HG03066 (cell line): ENCODE measurements at regions not wholly inside any gene's neighbourhood (a gene's known extent, or its start where the extent isn't known, plus 50 kb on each side); places are given as distances from the start of the nearest gene placed in this dataset.
"Not testable (repeated sequence)": the region's sequence is repeated elsewhere in the genome, so short reads cannot be mapped to it uniquely, and the experiment has no call there.

Source experiments
- ATAC-seq: cut with Tn5 transposase; IDR thresholded peaks from one replicate; pipeline ENCODE4 v1.9.1; 2021; ENCODE audit warnings: low read depth; ENCODE audit not compliant: unreplicated experiment

GRCh38 chr9:3662671-3663070, 136.9 kb upstream of the RFX3 start:
- no peak for ATAC-seq

- ATAC-seq, result no peak
Observed at GRCh38 chr9:3660936-3661335, 135.1 kb upstream of the RFX3 start.

GRCh38 chr9:3659647-3660046, 133.8 kb upstream of the RFX3 start:
- ATAC-seq, result no peak

- ATAC-seq, result no peak
Observed at GRCh38 chr9:3658964-3659363, 133.2 kb upstream of the RFX3 start.

GRCh38 chr9:3656224-3656623, 130.4 kb upstream of the RFX3 start:
- no peak for ATAC-seq

- ATAC-seq, result peak; percentile 70
Observed at GRCh38 chr9:3650994-3651622, 125.3 kb upstream of the RFX3 start.

GRCh38 chr9:3648722-3649246, 123.0 kb upstream of the RFX3 start:
- no peak for ATAC-seq

- no peak for ATAC-seq
Observed at GRCh38 chr9:3648266-3648665, 122.5 kb upstream of the RFX3 start.

- no peak for ATAC-seq
Observed at GRCh38 chr9:3647652-3648051, 121.9 kb upstream of the RFX3 start.

GRCh38 chr9:3646226-3646625, 120.4 kb upstream of the RFX3 start:
- no peak for ATAC-seq

GRCh38 chr9:3642075-3642474, 116.3 kb upstream of the RFX3 start:
- ATAC-seq, result not testable (repeated sequence)

GRCh38 chr9:3629495-3629894, 103.7 kb upstream of the RFX3 start:
- ATAC-seq, result no peak

- no peak for ATAC-seq
Observed at GRCh38 chr9:3628239-3628638, 102.4 kb upstream of the RFX3 start.

- peak; percentile 66 for ATAC-seq
Observed at GRCh38 chr9:3608011-3608410, 82.2 kb upstream of the RFX3 start.

GRCh38 chr9:3600672-3601071, 74.9 kb upstream of the RFX3 start:
- no peak for ATAC-seq

- no peak for ATAC-seq
Observed at GRCh38 chr9:3597792-3598191, 72.0 kb upstream of the RFX3 start.

GRCh38 chr9:3586066-3586465, 60.3 kb upstream of the RFX3 start:
- ATAC-seq, result no peak

- no peak for ATAC-seq
Observed at GRCh38 chr9:3585606-3586005, 59.8 kb upstream of the RFX3 start.

- no peak for ATAC-seq
Observed at GRCh38 chr9:3578786-3579185, 53.0 kb upstream of the RFX3 start.

- ATAC-seq, result no peak
Observed at GRCh38 chr9:3576328-3576727, 50.5 kb upstream of the RFX3 start.

GRCh38 chr9:3575821-3576220, 50.0 kb upstream of the RFX3 start:
- no peak for ATAC-seq
